HepG2 (cell line): ENCODE measurements at regions not wholly inside any gene's neighbourhood (a gene's known extent, or its start where the extent isn't known, plus 50 kb on each side); places are given as distances from the start of the nearest gene placed in this dataset.

Source experiments
- AFF4 ChIP-seq: sonication (generic); formaldehyde crosslinking; IDR thresholded peaks from 2 replicates; pipeline ENCODE4 v1.4.0; 2020; ENCODE audit warnings: missing genetic modification reagents
- BRF2 ChIP-seq: sonication (generic); formaldehyde crosslinking; IDR thresholded peaks from 2 replicates; pipeline ENCODE4 v1.8.1; 2022; ENCODE audit warnings: mild to moderate bottlenecking, missing genetic modification reagents
- DMAP1 ChIP-seq: IDR thresholded peaks from 2 replicates; pipeline ENCODE4 v1.6.1; 2016
- KDM3A ChIP-seq: IDR thresholded peaks from 2 replicates; pipeline ENCODE4 v1.6.1; 2018; ENCODE audit warnings: low read depth, missing compliant biosample characterization
- MED1 ChIP-seq: sonication (generic); formaldehyde crosslinking; IDR thresholded peaks from 2 replicates; pipeline ENCODE4 v1.4.0; 2020; ENCODE audit warnings: missing genetic modification reagents
- MLXIP ChIP-seq: sonication (generic); formaldehyde crosslinking; IDR thresholded peaks from 2 replicates; pipeline ENCODE4 v1.9.0; 2021; ENCODE audit warnings: missing genetic modification reagents, borderline replicate concordance
- PAX8 ChIP-seq: sonication (generic); formaldehyde crosslinking; IDR thresholded peaks from 2 replicates; pipeline ENCODE4 v1.8.0; 2022; ENCODE audit warnings: mild to moderate bottlenecking, missing genetic modification reagents, borderline replicate concordance
- PRDM10 ChIP-seq: sonication (generic); formaldehyde crosslinking; IDR thresholded peaks from 2 replicates; pipeline ENCODE4 v1.4.0; 2020; ENCODE audit warnings: low read depth, missing genetic modification reagents
- RBM22 ChIP-seq: fragments of 200-400 bp; formaldehyde crosslinking; optimal IDR thresholded peaks from 2 replicates; pipeline ENCODE3; 2017; ENCODE audit warnings: mild to moderate bottlenecking, low read length, moderate library complexity
- SIN3A ChIP-seq: IDR thresholded peaks from 2 replicates; pipeline ENCODE4 v1.6.1; 2011; ENCODE audit warnings: low read depth, mild to moderate bottlenecking, control low read depth, low read length, borderline replicate concordance
- SRSF4 ChIP-seq: fragments of 200-400 bp; formaldehyde crosslinking; IDR thresholded peaks from one replicate; pipeline ENCODE4 v1.6.1; 2018; ENCODE audit warnings: mild to moderate bottlenecking, low read depth, low read length, moderate library complexity; ENCODE audit not compliant: poor library complexity, severe bottlenecking
- SYNCRIP ChIP-seq: fragments of 200-400 bp; formaldehyde crosslinking; IDR thresholded peaks from 2 replicates; pipeline ENCODE4 v1.6.1; 2018; ENCODE audit warnings: mild to moderate bottlenecking, low read depth, low read length; ENCODE audit not compliant: insufficient read depth
- ZBTB43 ChIP-seq: sonication (generic); formaldehyde crosslinking; conservative IDR thresholded peaks from 2 replicates; pipeline ENCODE4 v1.4.0; 2020; ENCODE audit warnings: missing genetic modification reagents
- ZNF839 ChIP-seq: sonication (generic); formaldehyde crosslinking; IDR thresholded peaks from 2 replicates; pipeline ENCODE4 v1.4.0; 2020; ENCODE audit warnings: missing genetic modification reagents, mild to moderate bottlenecking, borderline replicate concordance
- ZSCAN29 ChIP-seq: sonication (generic); formaldehyde crosslinking; conservative IDR thresholded peaks from 2 replicates; pipeline ENCODE4 v1.4.0; 2020; ENCODE audit warnings: mild to moderate bottlenecking, missing genetic modification reagents

- peak; percentile 52; the same call in 1 of the 2 replicates for TF ChIP-seq ZSCAN29 (CRISPR knock-in tag)
- TF ChIP-seq PAX8 = no peak
- no peak for TF ChIP-seq MLXIP (CRISPR knock-in tag)
- TF ChIP-seq KDM3A = 0 out of 2 replicates have a peak, but pooled peaks have one; percentile 16
- no peak for TF ChIP-seq RBM22
- no peak for TF ChIP-seq SIN3A
- TF ChIP-seq SYNCRIP = no peak
- TF ChIP-seq ZNF839 (CRISPR knock-in tag) = no peak
- no peak for TF ChIP-seq BRF2 (CRISPR knock-in tag)
- TF ChIP-seq SRSF4 = no peak
- TF ChIP-seq AFF4 (CRISPR knock-in tag) = no peak
- TF ChIP-seq PRDM10 (CRISPR knock-in tag) = peak; percentile 52; the same call in 1 of the 2 replicates
- peak; percentile 73 for TF ChIP-seq MED1 (CRISPR knock-in tag)
- no peak for TF ChIP-seq DMAP1 (CRISPR knock-in tag)
- no peak for TF ChIP-seq ZBTB43 (CRISPR knock-in tag)
These were observed 61.9 kb upstream of the GPBP1 start (continued) for GRCh38 chr5:57111993-57112392.
